Effector memory CD4-positive, alpha-beta T cell (primary cell): ENCODE measurements at regions not wholly inside any gene's neighbourhood (a gene's known extent, or its start where the extent isn't known, plus 50 kb on each side); places are given as distances from the start of the nearest gene placed in this dataset.

ENCODE experiments used
- DNase-seq, 3 donors: peaks; one replicate each; pipeline ENCODE4 v3.0.0-alpha.2; 2020
- H3K27ac ChIP-seq: 2 replicates; pipeline ENCODE4 v1.7.0; 2013; ENCODE audit warnings: mild to moderate bottlenecking, low read length, moderate library complexity; ENCODE audit not compliant: insufficient read depth, poor library complexity, severe bottlenecking
- H3K27me3 ChIP-seq: replicated peaks from 2 replicates; pipeline ENCODE4 v1.7.0; 2013; ENCODE audit warnings: mild to moderate bottlenecking, low read length; ENCODE audit not compliant: insufficient read depth, control insufficient read depth, poor library complexity, severe bottlenecking
- H3K36me3 ChIP-seq: 2 replicates; pipeline ENCODE4 v1.7.0; 2013; ENCODE audit warnings: mild to moderate bottlenecking, low read length, moderate library complexity; ENCODE audit not compliant: control insufficient read depth, insufficient read depth
- H3K4me1 ChIP-seq: 2 replicates; pipeline ENCODE4 v1.7.0; 2013; ENCODE audit warnings: low read length, mild to moderate bottlenecking; ENCODE audit not compliant: control insufficient read depth, insufficient read depth, poor library complexity, severe bottlenecking
- H3K4me3 ChIP-seq: 2 replicates; pipeline ENCODE4 v1.7.0; 2013; ENCODE audit warnings: low read length, low read depth, mild to moderate bottlenecking; ENCODE audit not compliant: insufficient read depth, poor library complexity, severe bottlenecking
- H3K9me3 ChIP-seq: 2 replicates; pipeline ENCODE4 v1.7.0; 2013; ENCODE audit warnings: mild to moderate bottlenecking, low read length, moderate library complexity; ENCODE audit not compliant: control insufficient read depth

- Histone ChIP-seq H3K4me1 (no peaks in the 10 kb centered on the region), H3K36me3 (no peaks in the 10 kb centered on the region), H3K4me3 (no peak overlapping the region), H3K9me3 (no peaks in the 10 kb centered on the region), H3K27me3 (no peaks in the 10 kb centered on the region), H3K27ac (no peak overlapping the region)
- DNase-seq = no peak
Observed at GRCh38 chr13:73674570-73674969, 459.6 kb downstream of the KLF12 start.

- Histone ChIP-seq H3K4me1 (no peaks in the 10 kb centered on the region), H3K36me3 (no peaks in the 10 kb centered on the region), H3K4me3 (no peak overlapping the region), H3K27me3 (no peaks in the 10 kb centered on the region), H3K9me3 (no peaks in the 10 kb centered on the region), H3K27ac (no peak overlapping the region)
- DNase-seq = no peak
Observed at GRCh38 chr13:73673931-73674330, 460.3 kb downstream of the KLF12 start.

GRCh38 chr13:73672492-73672891 is 461.7 kb downstream of the KLF12 start:
- H3K36me3 ChIP-seq = no peaks in the 10 kb centered on the region
- no peaks in the 10 kb centered on the region for H3K27me3 ChIP-seq
- H3K4me3 ChIP-seq = no peak overlapping the region
- no peaks in the 10 kb centered on the region for H3K9me3 ChIP-seq
- no peak overlapping the region for H3K27ac ChIP-seq
- H3K4me1 ChIP-seq = no peaks in the 10 kb centered on the region
- DNase-seq = no peak

GRCh38 chr13:73671732-73672131 is 462.5 kb downstream of the KLF12 start:
- Histone ChIP-seq H3K27me3 (no peaks in the 10 kb centered on the region), H3K9me3 (no peaks in the 10 kb centered on the region), H3K4me1 (no peaks in the 10 kb centered on the region), H3K36me3 (no peaks in the 10 kb centered on the region), H3K4me3 (no peak overlapping the region), H3K27ac (no peak overlapping the region)
- DNase-seq = no peak

GRCh38 chr13:73671011-73671410 is 463.2 kb downstream of the KLF12 start:
- no peaks in the 10 kb centered on the region for H3K4me1 ChIP-seq
- H3K27ac ChIP-seq = no peak overlapping the region
- no peaks in the 10 kb centered on the region for H3K36me3 ChIP-seq
- no peaks in the 10 kb centered on the region for H3K9me3 ChIP-seq
- no peaks in the 10 kb centered on the region for H3K27me3 ChIP-seq
- no peak for DNase-seq
- no peak overlapping the region for H3K4me3 ChIP-seq

- no peak overlapping the region for H3K4me3 ChIP-seq
- no peaks in the 10 kb centered on the region for H3K4me1 ChIP-seq
- H3K36me3 ChIP-seq = no peaks in the 10 kb centered on the region
- DNase-seq = no peak
- no peaks in the 10 kb centered on the region for H3K27me3 ChIP-seq
- H3K27ac ChIP-seq = no peak overlapping the region
- H3K9me3 ChIP-seq = no peaks in the 10 kb centered on the region
Observed at GRCh38 chr13:73667756-73668155, 466.4 kb downstream of the KLF12 start.

GRCh38 chr13:73665261-73665660 is 468.9 kb downstream of the KLF12 start:
- H3K27ac ChIP-seq = no peak overlapping the region
- no peaks in the 10 kb centered on the region for H3K27me3 ChIP-seq
- no peak overlapping the region for H3K4me3 ChIP-seq
- DNase-seq = no peak
- H3K36me3 ChIP-seq = no peaks in the 10 kb centered on the region
- H3K9me3 ChIP-seq = no peaks in the 10 kb centered on the region
- no peaks in the 10 kb centered on the region for H3K4me1 ChIP-seq

GRCh38 chr13:73664851-73665250 is 469.4 kb downstream of the KLF12 start:
- Histone ChIP-seq H3K9me3 (no peaks in the 10 kb centered on the region), H3K4me3 (no peak overlapping the region), H3K36me3 (no peaks in the 10 kb centered on the region), H3K27ac (no peak overlapping the region), H3K27me3 (no peaks in the 10 kb centered on the region), H3K4me1 (no peaks in the 10 kb centered on the region)
- DNase-seq = no peak

- Histone ChIP-seq H3K27me3 (no peaks in the 10 kb centered on the region), H3K27ac (no peak overlapping the region), H3K36me3 (no peaks in the 10 kb centered on the region), H3K9me3 (no peaks in the 10 kb centered on the region), H3K4me3 (no peak overlapping the region), H3K4me1 (no peaks in the 10 kb centered on the region)
- no peak for DNase-seq
Observed at GRCh38 chr13:73662833-73663232, 471.4 kb downstream of the KLF12 start.

GRCh38 chr13:73661687-73662425 is 472.3 kb downstream of the KLF12 start:
- Histone ChIP-seq H3K27ac (no peak overlapping the region), H3K4me1 (no peaks in the 10 kb centered on the region), H3K4me3 (no peak overlapping the region), H3K9me3 (no peaks in the 10 kb centered on the region), H3K36me3 (no peaks in the 10 kb centered on the region), H3K27me3 (no peaks in the 10 kb centered on the region)
- DNase-seq = no peak
